Lung (tissue), 11 donors: ENCODE measurements at regions not wholly inside any gene's neighbourhood (a gene's known extent, or its start where the extent isn't known, plus 50 kb on each side); places are given as distances from the start of the nearest gene placed in this dataset.

Experiments
- ATAC-seq: fragments of 200-7000 bp; cut with Tn5 transposase; one replicate; pipeline ENCODE4 v1.9.1; 2020; ENCODE audit warnings: moderate number of reproducible peaks; ENCODE audit not compliant: insufficient read depth, low FRiP score
- DNase-seq, 3 donors: peaks; one replicate each; pipeline ENCODE4 v3.0.0-alpha.2; 2013 to 2017
- H3K27ac ChIP-seq, 2 donors: one replicate each; pipeline ENCODE4 v1.5.1; 2013; ENCODE audit warnings: mild to moderate bottlenecking in 2 of 2, moderate library complexity in 2 of 2, control low read depth in 1 of 2, inconsistent platforms in 1 of 2, low read depth in 1 of 2, low read length in 1 of 2
- H3K27me3 ChIP-seq, 3 donors: one replicate each; pipeline ENCODE4 v1.5.1; 2013; ENCODE audit warnings: low read length in 2 of 3; ENCODE audit not compliant: control insufficient read depth in 3 of 3, insufficient read depth in 3 of 3
- H3K36me3 ChIP-seq, 4 donors: one replicate each; pipeline ENCODE4 v1.5.1; 2013; ENCODE audit warnings: low read length in 4 of 4, mild to moderate bottlenecking in 1 of 4, moderate library complexity in 1 of 4; ENCODE audit not compliant: control insufficient read depth in 4 of 4, insufficient read depth in 4 of 4
- H3K4me1 ChIP-seq, 5 donors: one replicate each; pipeline ENCODE4 v1.5.1; 2013; ENCODE audit warnings: low read length in 5 of 5, mild to moderate bottlenecking in 2 of 5, moderate library complexity in 1 of 5; ENCODE audit not compliant: control insufficient read depth in 5 of 5, insufficient read depth in 5 of 5
- H3K4me3 ChIP-seq: one replicate; pipeline ENCODE4 v1.5.1; 2013; ENCODE audit warnings: mild to moderate bottlenecking, control low read depth, moderate library complexity
- H3K9ac ChIP-seq, 2 donors: one replicate each; pipeline ENCODE4 v1.5.1; 2013; ENCODE audit warnings: low read length in 2 of 2, control low read depth in 1 of 2; ENCODE audit not compliant: insufficient read depth in 1 of 2
- H3K9me3 ChIP-seq, 4 donors: one replicate each; pipeline ENCODE4 v1.5.1; 2013; ENCODE audit warnings: low read length in 3 of 4, mild to moderate bottlenecking in 1 of 4, moderate library complexity in 1 of 4; ENCODE audit not compliant: control insufficient read depth in 4 of 4, insufficient read depth in 3 of 4
- WGBS, 2 donors: extraction: QIAGEN DNeasy Blood & Tissue Kit; methylation state at CpG; one replicate each; pipeline ENCODE4 v1.1.7; 2013; 5-methylcytosine and 5-hydroxymethylcytosine counted together
- TF ChIP-seq, protein P1 (sequence below): IDR thresholded peaks from 2 replicates; pipeline ENCODE4 v1.5.1; 2012; ENCODE audit warnings: mild to moderate bottlenecking; ENCODE audit errors: control extremely low read depth, extremely low read depth
- donor health status: control.
- donor health status: control.
- donor health status: Bipolar disorder and iron deficiency.
- donor health status: healthy.
- donor health status: DM: yes; HTN: yes; CAD: no.

DNA sequence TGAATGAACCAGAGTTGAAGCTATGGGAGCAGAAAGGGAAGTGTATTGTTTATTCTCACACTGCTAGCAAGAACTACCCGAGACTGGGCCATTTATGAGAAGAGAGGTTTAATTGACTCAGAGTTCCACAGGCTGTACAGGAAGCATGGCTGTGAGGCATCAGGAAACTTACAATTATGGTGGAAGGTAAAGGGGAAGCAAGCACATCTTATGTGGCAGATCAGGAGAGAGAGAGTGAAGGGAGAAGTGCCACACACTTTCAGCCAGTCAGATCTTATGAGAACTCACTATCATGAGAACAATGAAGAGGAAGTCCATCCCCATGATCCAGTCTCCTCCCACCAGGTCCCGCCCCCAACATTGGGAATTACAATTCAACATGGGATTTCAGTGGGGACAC is 383.2 kb upstream of the SLC14A2 start:
- WGBS, 2 donors: 64 to 67% methylated on average over 2 of the region's 2 CpGs
- H3K27me3 ChIP-seq: no peaks in the 10 kb centered on the region
- TF ChIP-seq, protein P1, sequence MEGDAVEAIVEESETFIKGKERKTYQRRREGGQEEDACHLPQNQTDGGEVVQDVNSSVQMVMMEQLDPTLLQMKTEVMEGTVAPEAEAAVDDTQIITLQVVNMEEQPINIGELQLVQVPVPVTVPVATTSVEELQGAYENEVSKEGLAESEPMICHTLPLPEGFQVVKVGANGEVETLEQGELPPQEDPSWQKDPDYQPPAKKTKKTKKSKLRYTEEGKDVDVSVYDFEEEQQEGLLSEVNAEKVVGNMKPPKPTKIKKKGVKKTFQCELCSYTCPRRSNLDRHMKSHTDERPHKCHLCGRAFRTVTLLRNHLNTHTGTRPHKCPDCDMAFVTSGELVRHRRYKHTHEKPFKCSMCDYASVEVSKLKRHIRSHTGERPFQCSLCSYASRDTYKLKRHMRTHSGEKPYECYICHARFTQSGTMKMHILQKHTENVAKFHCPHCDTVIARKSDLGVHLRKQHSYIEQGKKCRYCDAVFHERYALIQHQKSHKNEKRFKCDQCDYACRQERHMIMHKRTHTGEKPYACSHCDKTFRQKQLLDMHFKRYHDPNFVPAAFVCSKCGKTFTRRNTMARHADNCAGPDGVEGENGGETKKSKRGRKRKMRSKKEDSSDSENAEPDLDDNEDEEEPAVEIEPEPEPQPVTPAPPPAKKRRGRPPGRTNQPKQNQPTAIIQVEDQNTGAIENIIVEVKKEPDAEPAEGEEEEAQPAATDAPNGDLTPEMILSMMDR: no peak
- H3K9ac ChIP-seq: no peak overlapping the region
- no peak for ATAC-seq
- H3K36me3 ChIP-seq: no peaks in the 10 kb centered on the region
- peak in 1 of 3 donors; percentile 16 for DNase-seq
- no peak overlapping the region for H3K4me3 ChIP-seq
- no peak overlapping the region for H3K27ac ChIP-seq
- H3K4me1 ChIP-seq: peaks cover 0 to 12% (median 0%) of the 10 kb centered on the region in 5 donors
- H3K9me3 ChIP-seq: no peaks in the 10 kb centered on the region

DNA sequence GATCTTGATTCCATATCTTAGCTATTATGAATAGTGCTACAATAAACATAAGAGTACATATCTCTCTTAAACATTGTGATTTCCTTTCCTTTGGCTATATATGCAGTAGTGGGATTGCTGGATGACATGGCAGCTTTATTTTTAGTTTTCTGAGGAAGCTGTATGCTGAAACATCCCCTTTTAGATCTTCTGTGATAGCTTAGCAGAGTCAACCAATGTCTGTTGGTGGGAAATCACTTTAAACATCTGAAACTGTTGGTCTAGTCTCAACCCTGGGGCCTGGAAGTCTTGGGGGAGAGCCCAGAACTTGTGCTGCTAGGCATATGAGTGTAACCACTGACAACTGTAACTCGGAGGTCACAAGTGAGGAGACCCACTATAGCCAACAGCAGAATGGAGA is 378.6 kb upstream of the SLC14A2 start:
- no peaks in the 10 kb centered on the region for H3K27me3 ChIP-seq
- ATAC-seq (no peak), DNase-seq (no peak)
- 21 to 30% methylated on average over 1 of the region's 1 CpG for WGBS, 2 donors
- no peaks in the 10 kb centered on the region for H3K36me3 ChIP-seq
- peaks cover 0 to 7% (median 0%) of the 10 kb centered on the region in 5 donors for H3K4me1 ChIP-seq
- no peaks in the 10 kb centered on the region for H3K9me3 ChIP-seq
- no peak overlapping the region for H3K27ac ChIP-seq
- H3K4me3 ChIP-seq: no peak overlapping the region
- no peak overlapping the region for H3K9ac ChIP-seq
- TF ChIP-seq, protein P1: no peak

DNA sequence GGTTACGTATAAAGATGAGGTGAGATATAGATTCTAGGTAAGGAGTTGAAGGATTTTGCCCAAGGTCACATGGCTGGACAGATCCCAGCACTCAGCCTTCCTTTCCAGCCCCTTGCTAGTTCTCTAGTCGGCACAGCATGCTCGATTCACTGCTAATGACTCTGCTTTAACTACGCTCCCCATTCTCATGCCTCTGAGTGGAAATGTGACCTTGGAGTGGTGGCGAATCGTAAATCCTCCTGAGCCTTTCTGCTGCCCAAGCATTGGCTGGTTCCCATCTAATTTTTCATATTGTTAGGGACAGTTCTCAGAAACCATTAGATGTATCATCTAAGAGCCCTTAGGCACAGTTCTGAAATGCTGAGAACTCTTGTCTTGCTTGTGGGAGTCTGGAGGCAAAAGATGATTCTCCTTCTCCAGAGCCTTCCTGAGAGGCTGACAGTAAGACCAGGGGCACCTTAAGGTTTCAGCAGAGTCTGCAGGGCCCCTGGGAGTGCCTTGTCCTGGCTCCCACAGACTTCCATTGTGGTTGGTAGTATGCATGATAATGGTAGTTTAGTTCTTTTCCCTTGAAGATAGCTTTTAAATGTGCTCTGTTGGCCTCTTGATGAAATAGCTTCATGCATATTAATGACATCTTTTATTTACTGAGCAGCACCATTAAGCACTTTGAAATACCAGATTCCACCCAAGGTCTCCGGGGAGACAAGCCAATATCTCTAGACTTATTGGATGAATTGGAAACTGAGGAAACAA is 377.8 kb upstream of the SLC14A2 start:
- Histone ChIP-seq H3K4me1 (peaks cover 0 to 3% (median 0%) of the 10 kb centered on the region in 5 donors), H3K27ac (no peak overlapping the region), H3K27me3 (no peaks in the 10 kb centered on the region), H3K4me3 (no peak overlapping the region), H3K9me3 (no peaks in the 10 kb centered on the region), H3K36me3 (no peaks in the 10 kb centered on the region), H3K9ac (no peak overlapping the region)
- 91 to 96% methylated on average over 7 of the region's 7 CpGs for WGBS, 2 donors
- TF ChIP-seq, protein P1: no peak
- ATAC-seq (no peak), DNase-seq (no peak)
